Colonic mucosa (tissue), 4 donors: ENCODE measurements at regions not wholly inside any gene's neighbourhood (a gene's known extent, or its start where the extent isn't known, plus 50 kb on each side); places are given as distances from the start of the nearest gene placed in this dataset.

Experiments used
- DNase-seq: peaks from one replicate; pipeline ENCODE4 v3.0.0-alpha.2; 2020
- H3K27ac ChIP-seq: fragments of 200-600 bp; one replicate; pipeline ENCODE4 v1.8.0; 2021
- H3K27me3 ChIP-seq: fragments of 200-600 bp; one replicate; pipeline ENCODE4 v1.8.0; 2021
- H3K36me3 ChIP-seq: fragments of 200-600 bp; one replicate; pipeline ENCODE4 v1.8.0; 2021
- H3K4me1 ChIP-seq: fragments of 200-600 bp; one replicate; pipeline ENCODE4 v1.8.0; 2021; ENCODE audit warnings: mild to moderate bottlenecking
- H3K4me3 ChIP-seq: fragments of 200-600 bp; one replicate; pipeline ENCODE4 v1.8.0; 2021
- H3K9ac ChIP-seq, 2 donors: one replicate each; pipeline ENCODE4 v1.7.0; 2013; ENCODE audit warnings: control low read depth in 2 of 2, low read depth in 2 of 2, low read length in 2 of 2
- H3K9me3 ChIP-seq: fragments of 200-600 bp; one replicate; pipeline ENCODE4 v1.8.0; 2021
- CTCF ChIP-seq: fragments of 200-600 bp; IDR thresholded peaks from one replicate; pipeline ENCODE4 v1.8.0; 2022; ENCODE audit warnings: antibody characterized with exemption, mild to moderate bottlenecking
- intact Hi-C: fragments of 100-400 bp; cut with DNase I; formaldehyde crosslinking; loops from one replicate; pipeline ENCODE4 v1.14.1; 2022
- donor health status: healthy.
- donor health status: DM: no; HTN: no; CAD: no.
- donor health status: DM: no; HTN: no; CAD: no.

GRCh38 chrX:155718972-155719586 lies 106.3 kb upstream of the TMLHE start:
- TF ChIP-seq CTCF: no peak
- no peak overlapping the region for H3K4me3 ChIP-seq
- no peaks in the 10 kb centered on the region for H3K27me3 ChIP-seq
- intact Hi-C loops: no loop called here
- DNase-seq: no peak
- H3K27ac ChIP-seq: no peak overlapping the region
- H3K36me3 ChIP-seq: no peaks in the 10 kb centered on the region
- H3K9ac ChIP-seq: no peak overlapping the region
- H3K4me1 ChIP-seq: no peaks in the 10 kb centered on the region
- no peaks in the 10 kb centered on the region for H3K9me3 ChIP-seq

- TF ChIP-seq CTCF: no peak
- Histone ChIP-seq H3K27me3 (no peaks in the 10 kb centered on the region), H3K9ac (no peak overlapping the region), H3K4me3 (no peak overlapping the region), H3K36me3 (no peaks in the 10 kb centered on the region), H3K9me3 (no peaks in the 10 kb centered on the region), H3K27ac (no peak overlapping the region), H3K4me1 (no peaks in the 10 kb centered on the region)
- no peak for DNase-seq
- intact Hi-C loops: no loop called here
Measured at GRCh38 chrX:155715141-155715540, 102.4 kb upstream of the TMLHE start.

- Histone ChIP-seq H3K36me3 (no peaks in the 10 kb centered on the region), H3K4me1 (no peaks in the 10 kb centered on the region), H3K9me3 (no peaks in the 10 kb centered on the region), H3K9ac (no peak overlapping the region), H3K4me3 (no peak overlapping the region), H3K27me3 (no peaks in the 10 kb centered on the region), H3K27ac (no peak overlapping the region)
- intact Hi-C loops: no loop called here
- no peak for DNase-seq
- no peak for TF ChIP-seq CTCF
Measured at GRCh38 chrX:155695419-155695818, 82.7 kb upstream of the TMLHE start.

GRCh38 chrX:155694649-155695048 lies 81.9 kb upstream of the TMLHE start:
- Histone ChIP-seq H3K36me3 (no peaks in the 10 kb centered on the region), H3K27me3 (no peaks in the 10 kb centered on the region), H3K9me3 (no peaks in the 10 kb centered on the region), H3K4me1 (no peaks in the 10 kb centered on the region), H3K27ac (no peak overlapping the region), H3K9ac (no peak overlapping the region), H3K4me3 (no peak overlapping the region)
- intact Hi-C loops: no loop called here
- DNase-seq: no peak
- TF ChIP-seq CTCF: no peak

- Histone ChIP-seq H3K27me3 (no peaks in the 10 kb centered on the region), H3K9me3 (no peaks in the 10 kb centered on the region), H3K27ac (no peak overlapping the region), H3K9ac (no peak overlapping the region), H3K36me3 (no peaks in the 10 kb centered on the region), H3K4me3 (no peak overlapping the region), H3K4me1 (no peaks in the 10 kb centered on the region)
- DNase-seq: no peak
- intact Hi-C loops: no loop called here
- TF ChIP-seq CTCF: no peak
Measured at GRCh38 chrX:155682834-155683233, 70.1 kb upstream of the TMLHE start.
